Activated CD4-positive, alpha-beta memory T cell treated with anti-CD3 and anti-CD28 coated beads for 36 hours (primary cell): ENCODE measurements at regions not wholly inside any gene's neighbourhood (a gene's known extent, or its start where the extent isn't known, plus 50 kb on each side); places are given as distances from the start of the nearest gene placed in this dataset.

Source experiments
- CTCF ChIA-PET: fragments of 350-600 bp; sonication (Branson Sonifier 250); formaldehyde crosslinking; loops from one replicate; lab custom pipeline; 2021; ENCODE audit warnings: antibody characterized with exemption, inconsistent platforms; lab: Charles Lee
- POLR2A ChIA-PET: fragments of 350-600 bp; sonication (Branson Sonifier 250); formaldehyde crosslinking; loops from one replicate; lab custom pipeline; 2021; ENCODE audit warnings: antibody characterized with exemption; lab: Charles Lee
- DNase-seq: peaks from one replicate; pipeline ENCODE4 v3.0.0-alpha.2; 2020
- H3K27ac Mint-ChIP-seq: one replicate; pipeline ENCODE4 v1.8.0; 2021; ENCODE audit warnings: mixed read lengths
- H3K27me3 Mint-ChIP-seq: one replicate; pipeline ENCODE4 v1.8.0; 2021; ENCODE audit warnings: mixed read lengths
- H3K36me3 Mint-ChIP-seq: one replicate; pipeline ENCODE4 v1.8.0; 2021; ENCODE audit warnings: mixed read lengths
- H3K4me1 Mint-ChIP-seq: one replicate; pipeline ENCODE4 v1.8.0; 2021; ENCODE audit warnings: low read depth, mixed read lengths
- H3K4me3 Mint-ChIP-seq: one replicate; pipeline ENCODE4 v1.8.0; 2021; ENCODE audit warnings: mild to moderate bottlenecking, mixed read lengths
- H3K9me3 Mint-ChIP-seq: one replicate; pipeline ENCODE4 v1.8.0; 2021; ENCODE audit warnings: mixed read lengths
- intact Hi-C: fragments of 100-400 bp; cut with micrococcal nuclease; formaldehyde crosslinking; loops from one replicate; pipeline ENCODE4 v1.15.1; 2023

GRCh38 chr15:46146002-46146401, 511.2 kb downstream of the SQOR start:
- H3K27ac Mint-ChIP-seq = no peak overlapping the region
- intact Hi-C loops = no loop called here
- no peak overlapping the region for H3K4me3 Mint-ChIP-seq
- no peaks in the 10 kb centered on the region for H3K4me1 Mint-ChIP-seq
- ChIA-PET POLR2A (no interaction called here), CTCF (no interaction called here)
- no peak for DNase-seq
- H3K9me3 Mint-ChIP-seq = peaks cover 6% of the 10 kb centered on the region
- H3K36me3 Mint-ChIP-seq = no peaks in the 10 kb centered on the region
- H3K27me3 Mint-ChIP-seq = no peaks in the 10 kb centered on the region

DNA sequence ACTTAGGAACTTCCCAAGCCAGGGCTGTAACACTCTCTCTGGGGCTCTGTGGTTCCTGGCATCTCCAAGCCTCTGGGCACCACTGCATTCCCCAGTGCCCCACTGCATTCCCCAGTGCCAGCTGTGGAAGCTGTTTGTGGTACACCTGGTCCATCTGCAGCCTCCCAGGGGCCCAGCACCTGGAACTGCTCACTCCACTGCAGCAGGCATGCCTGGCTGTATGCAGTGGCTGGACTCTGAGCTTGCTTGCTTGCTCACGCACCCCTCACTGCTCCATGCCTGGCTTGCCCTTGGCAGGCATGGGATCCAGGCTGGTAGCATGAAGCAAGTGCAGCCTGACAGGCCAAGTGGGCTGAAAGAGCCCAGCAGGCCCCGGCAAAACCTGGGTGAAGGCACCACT, 512.1 kb downstream of the SQOR start:
- no peak overlapping the region for H3K27ac Mint-ChIP-seq
- ChIA-PET POLR2A (no interaction called here), CTCF (no interaction called here)
- peaks cover 6% of the 10 kb centered on the region for H3K9me3 Mint-ChIP-seq
- no peaks in the 10 kb centered on the region for H3K36me3 Mint-ChIP-seq
- no peaks in the 10 kb centered on the region for H3K27me3 Mint-ChIP-seq
- no peaks in the 10 kb centered on the region for H3K4me1 Mint-ChIP-seq
- no peak for DNase-seq
- intact Hi-C loops = no loop called here
- H3K4me3 Mint-ChIP-seq = no peak overlapping the region

DNA sequence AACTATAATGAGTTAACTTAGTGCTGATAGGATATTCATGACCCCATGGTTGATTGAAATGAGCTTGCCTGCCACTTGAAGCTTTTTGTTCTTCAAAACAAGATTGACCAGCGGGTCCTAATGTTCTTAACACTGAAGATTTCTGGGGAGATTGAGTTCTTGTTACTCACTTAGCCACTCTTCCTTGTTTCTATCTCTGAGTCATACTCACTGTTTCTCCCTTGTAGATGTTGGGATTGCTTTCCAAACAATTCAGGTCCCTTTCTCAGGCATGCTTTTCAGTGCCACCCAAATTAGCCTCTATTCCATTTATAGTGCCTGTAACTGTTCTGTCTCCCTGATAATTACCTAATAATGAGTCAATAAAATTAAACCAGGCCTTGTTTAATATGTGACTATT, 517.0 kb downstream of the SQOR start:
- ChIA-PET POLR2A (no interaction called here), CTCF (no interaction called here)
- Mint-ChIP-seq H3K27ac (no peak overlapping the region), H3K9me3 (no peaks in the 10 kb centered on the region), H3K4me3 (no peak overlapping the region), H3K27me3 (no peaks in the 10 kb centered on the region), H3K36me3 (no peaks in the 10 kb centered on the region), H3K4me1 (no peaks in the 10 kb centered on the region)
- intact Hi-C loops = no loop called here
- no peak for DNase-seq

GRCh38 chr15:46166750-46167149, 531.9 kb downstream of the SQOR start:
- Mint-ChIP-seq H3K4me3 (no peak overlapping the region), H3K27ac (no peak overlapping the region), H3K36me3 (no peaks in the 10 kb centered on the region), H3K4me1 (no peaks in the 10 kb centered on the region), H3K9me3 (peaks cover 21% of the 10 kb centered on the region), H3K27me3 (no peaks in the 10 kb centered on the region)
- ChIA-PET POLR2A (no interaction called here), CTCF (no interaction called here)
- intact Hi-C loops = no loop called here
- DNase-seq = no peak

DNA sequence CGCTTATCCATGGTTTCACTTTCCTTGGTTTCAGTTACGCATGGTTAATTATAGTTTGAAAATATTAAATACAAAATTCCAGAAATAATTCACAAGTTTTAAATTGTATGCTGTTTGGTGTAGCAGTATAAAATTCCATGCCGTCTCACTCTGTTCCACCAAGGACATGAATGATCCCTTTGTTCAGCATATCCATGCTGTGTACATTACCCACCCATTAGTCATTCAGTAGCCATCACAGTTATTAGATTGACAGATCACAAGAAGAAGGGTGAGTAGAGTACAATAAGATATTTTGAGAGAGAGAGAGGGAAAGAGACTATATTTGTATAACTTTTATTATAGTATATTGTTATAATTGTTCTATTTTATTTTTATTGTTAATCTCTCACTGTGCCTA, 535.5 kb downstream of the SQOR start:
- Mint-ChIP-seq H3K4me1 (no peaks in the 10 kb centered on the region), H3K36me3 (no peaks in the 10 kb centered on the region), H3K27ac (no peak overlapping the region), H3K9me3 (peaks cover 14% of the 10 kb centered on the region), H3K4me3 (no peak overlapping the region), H3K27me3 (no peaks in the 10 kb centered on the region)
- ChIA-PET POLR2A (no interaction called here), CTCF (no interaction called here)
- DNase-seq = no peak
- intact Hi-C loops = no loop called here

DNA sequence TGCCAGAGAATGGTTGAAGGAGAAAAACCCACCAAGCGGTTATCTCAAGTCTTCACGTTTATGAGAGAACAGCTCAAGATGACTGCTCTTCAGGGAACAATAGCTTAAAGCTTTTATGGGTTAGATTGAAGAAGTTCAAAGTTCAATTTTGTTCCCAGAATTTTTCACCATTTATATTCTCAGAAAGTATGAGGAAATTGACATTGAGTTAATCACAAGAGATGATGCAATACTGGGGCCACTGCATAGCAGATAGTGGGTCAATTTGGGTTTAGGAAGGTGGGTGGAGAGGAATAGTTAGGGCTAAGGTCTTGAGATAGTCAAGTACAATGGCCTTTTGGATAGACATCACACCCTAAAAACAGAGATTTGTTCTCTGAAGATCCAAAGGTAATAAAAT, 539.3 kb downstream of the SQOR start:
- Mint-ChIP-seq H3K27ac (no peak overlapping the region), H3K36me3 (no peaks in the 10 kb centered on the region), H3K9me3 (peaks cover 14% of the 10 kb centered on the region)

DNA sequence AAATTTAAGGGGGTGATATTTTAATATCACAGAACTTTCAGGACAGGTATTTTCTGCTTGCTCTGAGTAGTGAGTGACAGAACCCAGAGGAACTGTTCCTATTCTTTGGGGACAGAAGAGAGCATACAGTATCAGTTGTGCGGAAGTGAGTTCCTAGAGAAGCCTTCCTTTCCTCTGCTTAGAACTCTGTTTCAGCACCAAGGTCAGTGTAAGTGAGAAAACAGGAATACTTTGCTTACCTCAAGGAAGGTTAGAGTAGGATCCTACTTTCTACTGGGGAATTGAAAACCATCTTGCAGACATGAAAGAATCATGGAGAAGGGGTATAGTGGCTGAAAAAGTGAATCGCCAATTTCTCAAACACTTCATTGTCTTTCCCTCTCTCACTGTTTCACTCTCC, 542.4 kb downstream of the SQOR start:
- H3K4me1 Mint-ChIP-seq = no peaks in the 10 kb centered on the region
- H3K4me3 Mint-ChIP-seq = no peak overlapping the region
- H3K9me3 Mint-ChIP-seq = peaks cover 11% of the 10 kb centered on the region
- H3K36me3 Mint-ChIP-seq = no peaks in the 10 kb centered on the region
- intact Hi-C loops = no loop called here
- POLR2A ChIA-PET = no interaction called here
- DNase-seq = no peak
- no peak overlapping the region for H3K27ac Mint-ChIP-seq
- H3K27me3 Mint-ChIP-seq = no peaks in the 10 kb centered on the region
- CTCF ChIA-PET = no interaction called here

More for the DNA sequence above, 539.3 kb downstream of the SQOR start:
- ChIA-PET CTCF (no interaction called here), POLR2A (no interaction called here)
- no peak for DNase-seq
- H3K27me3 Mint-ChIP-seq = no peaks in the 10 kb centered on the region
- H3K4me1 Mint-ChIP-seq = no peaks in the 10 kb centered on the region
- H3K4me3 Mint-ChIP-seq = no peak overlapping the region
- intact Hi-C loops = no loop called here

DNA sequence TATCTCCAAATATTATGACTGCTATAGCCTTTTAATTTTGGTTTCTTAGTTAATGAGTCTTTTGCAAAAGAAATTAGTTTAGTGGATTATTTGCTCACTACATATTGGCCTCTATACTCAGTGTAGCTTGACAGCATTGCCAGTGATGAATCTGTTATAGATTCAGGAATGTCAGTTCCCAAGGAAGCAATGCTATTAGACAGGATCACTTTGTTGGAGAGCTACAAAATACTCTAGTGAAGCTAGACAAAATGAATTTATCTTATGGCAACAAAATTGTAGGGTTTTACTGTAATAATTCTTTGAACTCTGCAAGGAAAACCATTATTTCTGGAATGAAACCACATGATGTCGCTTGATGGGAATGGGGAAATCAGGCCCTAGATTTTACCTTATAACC, 543.3 kb downstream of the SQOR start:
- ChIA-PET CTCF (no interaction called here), POLR2A (no interaction called here)
- Mint-ChIP-seq H3K9me3 (peaks cover 12% of the 10 kb centered on the region), H3K27ac (no peak overlapping the region), H3K36me3 (no peaks in the 10 kb centered on the region), H3K27me3 (no peaks in the 10 kb centered on the region), H3K4me1 (no peaks in the 10 kb centered on the region), H3K4me3 (no peak overlapping the region)
- no peak for DNase-seq
- intact Hi-C loops = no loop called here

DNA sequence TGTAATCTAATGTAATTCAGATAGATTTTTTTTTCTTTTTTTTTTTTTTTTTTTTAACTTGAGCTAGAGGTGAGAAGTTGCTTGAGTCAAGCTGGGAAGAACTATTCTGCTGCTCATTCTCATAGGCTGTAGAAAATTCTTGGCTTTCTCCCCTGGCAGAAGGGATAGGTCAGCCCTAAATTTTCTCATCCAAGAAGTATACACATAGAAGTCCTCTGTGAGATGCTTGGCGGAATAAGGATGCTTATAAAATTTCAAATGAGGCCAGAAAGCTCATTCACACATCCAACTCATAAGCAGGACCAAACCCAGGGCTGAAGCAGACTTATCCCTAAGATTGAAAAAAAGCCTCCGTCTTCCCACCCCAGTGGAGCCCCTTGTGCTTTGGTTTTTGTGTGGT, 572.5 kb downstream of the SQOR start:
- POLR2A ChIA-PET = no interaction called here
- DNase-seq = no peak
- Mint-ChIP-seq H3K27ac (no peak overlapping the region), H3K4me3 (no peak overlapping the region), H3K36me3 (no peaks in the 10 kb centered on the region), H3K4me1 (no peaks in the 10 kb centered on the region), H3K9me3 (peaks cover 6% of the 10 kb centered on the region), H3K27me3 (no peaks in the 10 kb centered on the region)
- intact Hi-C loops = no loop called here
- CTCF ChIA-PET = no interaction called here

DNA sequence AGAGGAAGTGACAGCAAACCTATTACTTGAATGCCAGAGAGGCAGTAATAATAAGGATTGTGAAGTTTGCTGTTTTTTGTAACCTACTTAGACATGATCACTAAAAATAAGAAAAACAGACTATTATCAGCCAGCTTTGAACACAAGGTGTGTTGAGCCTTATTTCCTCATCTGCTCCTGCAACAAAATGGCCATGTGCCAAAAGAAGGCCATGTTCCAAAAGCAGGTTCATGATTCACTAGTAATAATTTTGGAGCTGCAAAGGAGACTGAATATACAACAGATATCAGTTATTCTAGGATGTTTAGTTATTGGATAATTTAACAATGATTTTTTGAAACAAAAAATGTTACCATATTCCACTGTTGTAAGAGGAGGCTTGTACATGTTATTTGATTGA, 578.7 kb downstream of the SQOR start:
- Mint-ChIP-seq H3K27ac (no peak overlapping the region), H3K4me1 (no peaks in the 10 kb centered on the region), H3K27me3 (no peaks in the 10 kb centered on the region), H3K4me3 (no peak overlapping the region), H3K36me3 (no peaks in the 10 kb centered on the region), H3K9me3 (peaks cover 9% of the 10 kb centered on the region)
- DNase-seq = no peak
- POLR2A ChIA-PET = no interaction called here
- intact Hi-C loops = no loop called here
- CTCF ChIA-PET = no interaction called here

GRCh38 chr15:46222826-46223225, 588.0 kb downstream of the SQOR start:
- CTCF ChIA-PET = no interaction called here
- no peak for DNase-seq
- POLR2A ChIA-PET = no interaction called here
- Mint-ChIP-seq H3K36me3 (no peaks in the 10 kb centered on the region), H3K4me3 (no peak overlapping the region), H3K4me1 (no peaks in the 10 kb centered on the region), H3K27ac (no peak overlapping the region), H3K9me3 (no peaks in the 10 kb centered on the region), H3K27me3 (no peaks in the 10 kb centered on the region)
- intact Hi-C loops = no loop called here

GRCh38 chr15:46229263-46229662, 594.4 kb downstream of the SQOR start:
- peaks cover 3% of the 10 kb centered on the region for H3K9me3 Mint-ChIP-seq
- H3K4me1 Mint-ChIP-seq = no peaks in the 10 kb centered on the region
- ChIA-PET POLR2A (no interaction called here), CTCF (no interaction called here)
- no peaks in the 10 kb centered on the region for H3K36me3 Mint-ChIP-seq
- H3K27me3 Mint-ChIP-seq = no peaks in the 10 kb centered on the region
- no peak overlapping the region for H3K27ac Mint-ChIP-seq
- intact Hi-C loops = no loop called here
- no peak overlapping the region for H3K4me3 Mint-ChIP-seq
- no peak for DNase-seq

DNA sequence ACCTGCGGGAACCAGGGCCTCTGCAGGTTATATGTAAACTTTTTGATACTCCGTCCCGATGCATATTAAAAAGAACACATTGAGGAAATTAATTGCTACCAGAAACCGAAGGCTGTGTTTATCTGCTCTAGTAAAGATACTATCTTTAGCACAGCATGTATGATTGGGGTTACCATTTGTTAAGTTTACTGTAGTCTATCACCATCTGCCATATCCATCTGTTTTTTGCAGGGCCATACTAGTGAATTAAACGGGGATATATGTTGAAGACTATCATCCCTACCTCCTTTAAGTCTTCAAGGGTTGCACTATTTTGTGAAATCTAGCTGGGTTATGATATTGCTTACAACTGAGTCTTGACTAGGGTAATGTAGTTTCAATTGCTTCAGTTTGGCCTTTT, 597.0 kb downstream of the SQOR start:
- intact Hi-C loops = no loop called here
- ChIA-PET CTCF (no interaction called here), POLR2A (no interaction called here)
- no peaks in the 10 kb centered on the region for H3K4me1 Mint-ChIP-seq
- no peaks in the 10 kb centered on the region for H3K27me3 Mint-ChIP-seq
- no peak for DNase-seq
- no peak overlapping the region for H3K27ac Mint-ChIP-seq
- H3K36me3 Mint-ChIP-seq = no peaks in the 10 kb centered on the region
- no peak overlapping the region for H3K4me3 Mint-ChIP-seq
- peaks cover 3% of the 10 kb centered on the region for H3K9me3 Mint-ChIP-seq

DNA sequence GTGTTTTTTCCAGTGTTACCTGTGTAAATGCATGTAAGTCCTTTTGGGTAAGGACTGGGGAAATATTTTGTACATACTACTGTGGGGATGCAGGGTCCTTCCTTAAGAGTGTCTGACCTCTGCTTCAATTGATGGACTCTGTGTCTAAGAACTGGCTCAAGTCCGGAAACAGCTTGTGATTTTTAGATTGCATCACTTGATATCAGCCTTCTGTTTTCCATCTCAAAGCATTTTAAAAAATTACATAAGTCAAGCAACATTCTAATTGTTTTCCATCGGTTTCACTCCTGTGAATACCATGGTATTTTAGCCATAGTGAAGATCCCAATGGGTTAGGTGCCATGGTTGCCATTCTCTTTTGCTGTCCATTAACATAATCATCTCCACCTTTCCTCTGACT, 597.6 kb downstream of the SQOR start:
- Mint-ChIP-seq H3K27ac (no peak overlapping the region), H3K27me3 (no peaks in the 10 kb centered on the region), H3K4me3 (no peak overlapping the region), H3K9me3 (peaks cover 3% of the 10 kb centered on the region), H3K4me1 (no peaks in the 10 kb centered on the region), H3K36me3 (no peaks in the 10 kb centered on the region)
- intact Hi-C loops = no loop called here
- ChIA-PET POLR2A (no interaction called here), CTCF (no interaction called here)
- no peak for DNase-seq
